ENCODE measurements at regions not wholly inside any gene's neighbourhood (a gene's known extent, or its start where the extent isn't known, plus 50 kb on each side); places are given as distances from the start of the nearest gene placed in this dataset.

DNA sequence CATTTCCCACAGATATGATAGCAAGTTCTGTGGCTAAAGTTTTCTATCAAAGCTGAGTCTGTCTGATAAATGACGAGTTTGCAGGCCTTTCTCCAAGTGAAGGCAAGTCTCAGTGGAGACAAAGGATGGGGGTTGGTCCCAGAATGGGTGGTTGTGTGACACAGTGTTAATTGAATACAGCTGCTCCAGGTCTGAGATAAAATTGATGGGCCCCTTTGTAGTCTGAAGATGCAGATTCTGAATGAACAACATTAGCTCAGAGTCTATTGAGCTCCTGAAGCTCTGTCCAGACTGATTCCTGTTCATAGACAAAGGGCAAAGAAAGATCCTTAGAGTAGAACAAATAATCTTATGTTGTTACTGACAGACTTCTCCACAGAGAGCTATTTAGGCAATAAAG is 296.9 kb upstream of the CYRIA start:
- TF ChIP-seq EZH2 (IDR thresholded peaks at IDR 0.05; ENCODE audit: low read length) = no peak
- TF ChIP-seq, protein P1, sequence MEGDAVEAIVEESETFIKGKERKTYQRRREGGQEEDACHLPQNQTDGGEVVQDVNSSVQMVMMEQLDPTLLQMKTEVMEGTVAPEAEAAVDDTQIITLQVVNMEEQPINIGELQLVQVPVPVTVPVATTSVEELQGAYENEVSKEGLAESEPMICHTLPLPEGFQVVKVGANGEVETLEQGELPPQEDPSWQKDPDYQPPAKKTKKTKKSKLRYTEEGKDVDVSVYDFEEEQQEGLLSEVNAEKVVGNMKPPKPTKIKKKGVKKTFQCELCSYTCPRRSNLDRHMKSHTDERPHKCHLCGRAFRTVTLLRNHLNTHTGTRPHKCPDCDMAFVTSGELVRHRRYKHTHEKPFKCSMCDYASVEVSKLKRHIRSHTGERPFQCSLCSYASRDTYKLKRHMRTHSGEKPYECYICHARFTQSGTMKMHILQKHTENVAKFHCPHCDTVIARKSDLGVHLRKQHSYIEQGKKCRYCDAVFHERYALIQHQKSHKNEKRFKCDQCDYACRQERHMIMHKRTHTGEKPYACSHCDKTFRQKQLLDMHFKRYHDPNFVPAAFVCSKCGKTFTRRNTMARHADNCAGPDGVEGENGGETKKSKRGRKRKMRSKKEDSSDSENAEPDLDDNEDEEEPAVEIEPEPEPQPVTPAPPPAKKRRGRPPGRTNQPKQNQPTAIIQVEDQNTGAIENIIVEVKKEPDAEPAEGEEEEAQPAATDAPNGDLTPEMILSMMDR (optimal IDR thresholded peaks at IDR 0.05 in 1 of 3, IDR thresholded peaks at IDR 0.05 in 1 of 3, conservative IDR thresholded peaks at IDR 0.05 in 1 of 3; ENCODE audit: extremely low read depth in 1 of 3, insufficient read depth in 2 of 3, low read length in 3 of 3) = no peak
